ENCODE measurements at regions not wholly inside any gene's neighbourhood (a gene's known extent, or its start where the extent isn't known, plus 50 kb on each side); places are given as distances from the start of the nearest gene placed in this dataset.

DNA sequence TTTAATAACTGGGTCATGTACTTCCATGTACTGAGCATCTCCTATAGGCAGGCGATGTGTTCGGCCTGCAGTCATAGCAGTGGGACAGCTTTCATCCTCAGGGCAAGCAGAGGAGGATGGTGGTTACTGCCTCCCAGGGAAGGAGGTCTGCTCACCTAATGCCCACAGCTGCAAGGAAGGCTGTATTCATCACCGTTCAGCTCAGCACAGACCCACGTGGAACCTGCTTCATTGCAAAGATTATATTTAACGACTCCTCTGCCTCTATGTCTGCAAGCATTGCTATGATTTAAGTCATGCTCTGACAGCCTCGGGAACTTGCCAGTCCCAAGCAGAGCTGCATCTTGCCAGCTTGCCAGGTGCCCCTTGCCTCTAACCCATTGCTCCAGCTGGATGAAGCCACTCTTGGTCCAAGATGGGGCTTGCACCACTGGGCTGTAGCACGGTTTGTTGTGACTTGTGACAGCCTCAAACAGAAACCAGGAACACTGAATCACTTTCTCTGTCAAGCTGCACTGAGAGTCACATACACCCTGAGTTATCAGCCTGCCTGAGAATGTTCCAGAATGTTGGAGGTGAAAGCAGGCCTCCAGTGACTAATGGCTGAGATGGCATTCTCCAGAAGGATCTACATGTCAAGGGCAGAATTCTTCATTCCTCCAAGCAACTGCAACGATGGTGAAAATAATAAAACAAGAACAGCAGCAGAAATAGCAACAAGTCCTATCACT, 651.1 kb upstream of the ID2 start:
- TF ChIP-seq CTCF (IDR thresholded peaks at IDR 0.05): no peak
- no peaks in the 10 kb centered on the region for H3K36me3 ChIP-seq (ENCODE audit: low read depth)
- no peak for DNase-seq
- H3K4me3 ChIP-seq: no peak overlapping the region
- no peaks in the 10 kb centered on the region for H3K9me3 ChIP-seq
- H3K4me1 ChIP-seq (ENCODE audit: low read depth): no peaks in the 10 kb centered on the region
- ATAC-seq: no peak
- intact Hi-C loops (cut with DNase I, micrococcal nuclease): no loop called here

DNA sequence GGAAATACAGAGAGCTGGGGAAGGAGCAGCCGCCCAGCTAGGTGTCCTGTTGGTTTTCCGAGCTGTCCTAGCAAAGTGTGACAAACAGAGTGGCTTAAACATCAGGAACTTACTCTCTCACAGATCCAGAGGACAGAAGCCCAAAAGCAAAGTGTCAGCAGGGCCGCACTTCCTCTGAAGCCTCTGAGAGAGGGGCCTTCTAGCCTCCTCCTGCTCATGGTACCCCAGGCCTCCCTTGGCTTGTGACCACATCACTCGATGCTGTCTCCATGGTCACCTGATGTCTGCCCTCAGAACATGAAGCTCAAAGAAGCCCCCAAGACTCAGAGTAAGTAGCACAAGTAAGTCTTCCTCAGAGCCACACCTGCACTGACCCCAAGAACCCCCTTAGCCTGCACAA, 650.5 kb upstream of the ID2 start:
- TF ChIP-seq CTCF (IDR thresholded peaks at IDR 0.05): no peak
- Histone ChIP-seq H3K9me3 (no peaks in the 10 kb centered on the region), H3K36me3 (ENCODE audit: low read depth) (no peaks in the 10 kb centered on the region), H3K4me1 (ENCODE audit: low read depth) (no peaks in the 10 kb centered on the region), H3K4me3 (no peak overlapping the region)
- DNase-seq (no peak), ATAC-seq (no peak)
- intact Hi-C loops (cut with DNase I, micrococcal nuclease): no loop called here

DNA sequence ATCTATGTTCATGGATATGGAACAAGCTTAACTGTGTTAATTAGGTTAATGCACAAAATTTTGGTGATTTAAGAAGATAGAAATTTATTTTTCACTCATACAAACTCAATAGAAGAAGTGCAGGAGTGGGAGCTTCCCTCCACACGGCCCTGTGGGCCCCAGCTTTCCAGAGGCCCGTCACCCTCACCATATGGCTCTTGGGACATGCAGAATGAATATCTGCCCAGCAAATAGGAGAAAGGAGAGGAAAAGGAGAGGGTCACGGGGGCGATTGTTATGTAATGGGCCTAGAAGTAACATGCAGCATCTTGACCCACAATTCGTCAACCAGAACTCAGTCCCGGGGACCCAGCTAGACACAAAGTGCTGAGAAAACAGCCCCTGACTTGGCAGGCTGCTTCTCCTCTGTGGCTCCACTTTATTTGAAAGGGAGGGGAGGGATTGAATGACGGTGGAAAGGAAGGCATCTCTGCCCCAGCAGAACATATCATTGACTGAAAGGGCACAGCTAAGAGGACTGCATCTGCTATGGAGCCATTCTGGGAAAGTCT, 648.2 kb upstream of the ID2 start:
- DNase-seq (no peak), ATAC-seq (no peak)
- H3K9me3 ChIP-seq: no peaks in the 10 kb centered on the region
- intact Hi-C loops (cut with DNase I, micrococcal nuclease): no loop called here
- H3K36me3 ChIP-seq (ENCODE audit: low read depth): no peaks in the 10 kb centered on the region
- H3K4me1 ChIP-seq (ENCODE audit: low read depth): no peaks in the 10 kb centered on the region
- no peak for TF ChIP-seq CTCF (IDR thresholded peaks at IDR 0.05)
- H3K4me3 ChIP-seq: no peak overlapping the region

DNA sequence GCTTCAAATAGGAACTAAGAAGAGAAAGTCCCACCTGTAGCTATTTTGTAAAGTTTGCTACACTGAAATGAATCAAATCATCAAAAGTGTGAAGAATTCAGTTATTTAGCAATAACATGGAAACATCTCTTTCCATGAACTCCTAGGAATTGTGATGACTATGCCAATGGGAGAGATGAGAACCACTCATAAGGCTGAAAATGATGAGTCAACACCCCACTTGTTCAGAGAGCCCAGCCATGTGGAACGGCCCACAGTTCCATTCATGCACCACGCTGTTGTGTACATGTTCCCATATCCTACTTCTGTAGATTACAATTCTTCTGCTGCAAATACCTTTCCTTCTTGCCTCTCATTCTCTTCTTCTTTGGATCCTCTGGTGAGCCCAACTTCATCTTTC, 645.5 kb upstream of the ID2 start:
- no peak for DNase-seq
- Histone ChIP-seq H3K4me1 (ENCODE audit: low read depth) (no peaks in the 10 kb centered on the region), H3K9me3 (no peaks in the 10 kb centered on the region), H3K36me3 (ENCODE audit: low read depth) (no peaks in the 10 kb centered on the region), H3K4me3 (no peak overlapping the region)
- intact Hi-C loops (cut with DNase I, micrococcal nuclease): no loop called here
- no peak for ATAC-seq
- TF ChIP-seq CTCF (IDR thresholded peaks at IDR 0.05): no peak

DNA sequence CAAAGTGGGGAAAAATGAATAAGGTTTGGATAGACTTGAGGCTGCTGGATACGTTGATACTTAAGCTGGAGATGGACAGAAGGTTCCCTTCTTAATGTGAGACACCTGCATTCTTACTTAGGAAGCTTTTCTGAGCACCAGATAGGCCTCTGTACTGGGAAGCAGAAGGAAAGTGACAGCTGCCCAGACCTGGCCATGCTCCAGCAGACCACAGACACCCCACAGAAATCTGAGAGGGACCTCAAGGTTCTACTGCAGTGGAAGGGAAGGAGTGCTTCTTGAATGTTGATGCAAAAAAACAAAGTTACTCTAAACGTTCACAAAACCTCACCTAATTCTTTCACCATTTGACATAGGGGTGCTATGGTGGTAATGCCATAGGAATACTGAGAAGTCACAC, 642.1 kb upstream of the ID2 start:
- Histone ChIP-seq H3K36me3 (ENCODE audit: low read depth) (no peaks in the 10 kb centered on the region), H3K9me3 (peaks cover 5% of the 10 kb centered on the region), H3K4me1 (ENCODE audit: low read depth) (no peaks in the 10 kb centered on the region), H3K4me3 (no peak overlapping the region)
- intact Hi-C loops (cut with DNase I, micrococcal nuclease): no loop called here
- ATAC-seq: no peak
- no peak for TF ChIP-seq CTCF (IDR thresholded peaks at IDR 0.05)
- no peak for DNase-seq

Measured in mucosa of descending colon (tissue), 3 donors.